ENCODE measurements at regions not wholly inside any gene's neighbourhood (a gene's known extent, or its start where the extent isn't known, plus 50 kb on each side); places are given as distances from the start of the nearest gene placed in this dataset.

GRCh38 chr16:66001432-66001831, 365.1 kb upstream of the CDH5 start:
- no peak overlapping the region for H3K27ac ChIP-seq (ENCODE audit: low read depth, low read length)
- H3K4me3 ChIP-seq (ENCODE audit: low read length), result no peak overlapping the region
- POLR2A ChIA-PET, result no interaction called here
- DNase-seq (no peak), ATAC-seq (no peak)
- H3K27me3 ChIP-seq (ENCODE audit: control insufficient read depth in 2 of 2, insufficient read depth in 2 of 2, low read length in 2 of 2), result no peaks in the 10 kb centered on the region
- no peaks in the 10 kb centered on the region for H3K36me3 ChIP-seq (ENCODE audit: control insufficient read depth in 2 of 3, insufficient read depth in 3 of 3, low read length in 3 of 3)
- no peaks in the 10 kb centered on the region for H3K4me1 ChIP-seq (ENCODE audit: control insufficient read depth in 2 of 2, insufficient read depth in 2 of 2, low read length in 2 of 2)
- no peaks in the 10 kb centered on the region for H3K4me1 Mint-ChIP-seq
- CTCF ChIA-PET, result no interaction called here
- H3K27ac Mint-ChIP-seq, result no peak overlapping the region
- intact Hi-C loops (cut with micrococcal nuclease), result no loop called here
- H3K4me3 Mint-ChIP-seq, result no peak overlapping the region
- no peaks in the 10 kb centered on the region for H3K36me3 Mint-ChIP-seq
- H3K9me3 ChIP-seq (ENCODE audit: control insufficient read depth in 2 of 3, low read length in 3 of 3), result no peaks in the 10 kb centered on the region
- peaks cover 0 to 25% (median 20%) of the 10 kb centered on the region in 5 donors for H3K27me3 Mint-ChIP-seq
- peaks cover 0 to 6% (median 0%) of the 10 kb centered on the region in 11 donors for H3K9me3 Mint-ChIP-seq

DNA sequence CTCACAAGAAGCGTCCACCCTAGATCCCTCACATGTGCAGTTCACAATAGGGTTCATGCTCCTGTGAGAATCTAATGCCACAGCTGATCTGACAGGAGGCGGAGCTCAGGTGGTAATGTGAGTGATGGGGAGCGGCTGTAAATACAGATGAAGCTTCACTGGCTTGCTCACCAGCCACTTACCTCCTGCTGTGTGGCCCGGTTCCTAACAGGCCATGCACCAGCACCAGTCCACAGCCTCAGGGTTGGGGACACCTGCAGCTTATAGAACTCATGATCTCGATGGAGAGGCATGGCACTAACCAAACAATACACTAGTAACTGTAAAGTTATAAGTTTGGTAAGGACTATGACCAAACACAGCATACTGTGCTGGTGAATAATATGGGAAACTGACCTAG, 368.0 kb upstream of the CDH5 start:
- no peaks in the 10 kb centered on the region for H3K36me3 ChIP-seq (ENCODE audit: control insufficient read depth in 2 of 3, insufficient read depth in 3 of 3, low read length in 3 of 3)
- H3K9me3 ChIP-seq (ENCODE audit: control insufficient read depth in 2 of 3, low read length in 3 of 3), result no peaks in the 10 kb centered on the region
- no peak overlapping the region for H3K4me3 Mint-ChIP-seq
- ATAC-seq (no peak), DNase-seq (no peak)
- intact Hi-C loops (cut with micrococcal nuclease), result no loop called here
- H3K27ac ChIP-seq (ENCODE audit: low read depth, low read length), result no peak overlapping the region
- H3K4me3 ChIP-seq (ENCODE audit: low read length), result no peak overlapping the region
- peaks cover 0 to 7% (median 0%) of the 10 kb centered on the region in 11 donors for H3K9me3 Mint-ChIP-seq
- POLR2A ChIA-PET, result no interaction called here
- no peaks in the 10 kb centered on the region for H3K36me3 Mint-ChIP-seq
- CTCF ChIA-PET, result no interaction called here
- no peaks in the 10 kb centered on the region for H3K4me1 ChIP-seq (ENCODE audit: control insufficient read depth in 2 of 2, insufficient read depth in 2 of 2, low read length in 2 of 2)
- no peaks in the 10 kb centered on the region for H3K4me1 Mint-ChIP-seq
- no peak overlapping the region for H3K27ac Mint-ChIP-seq
- H3K27me3 ChIP-seq (ENCODE audit: control insufficient read depth in 2 of 2, insufficient read depth in 2 of 2, low read length in 2 of 2), result no peaks in the 10 kb centered on the region
- peaks cover 0 to 35% (median 35%) of the 10 kb centered on the region in 5 donors for H3K27me3 Mint-ChIP-seq

DNA sequence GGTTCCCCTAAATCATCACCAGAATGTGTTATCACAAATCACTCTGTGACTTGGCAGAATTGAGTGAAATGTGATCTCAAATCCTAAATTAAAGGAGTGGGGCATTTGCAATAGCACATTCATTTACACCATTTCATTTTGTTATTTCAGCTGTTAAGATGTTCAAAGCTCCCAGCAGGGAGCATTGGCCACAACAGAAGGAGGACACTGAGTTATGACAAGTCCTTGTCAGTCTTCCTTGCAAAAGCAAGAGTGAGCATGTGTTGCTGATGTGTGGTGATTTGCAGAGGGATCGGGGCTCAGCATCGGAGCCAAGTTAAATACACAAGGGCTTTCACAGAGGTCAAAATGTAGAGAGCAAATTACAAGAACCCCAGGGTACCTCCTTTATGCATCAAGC, 372.2 kb upstream of the CDH5 start:
- no peak overlapping the region for H3K27ac Mint-ChIP-seq
- no peaks in the 10 kb centered on the region for H3K4me1 Mint-ChIP-seq
- Histone ChIP-seq H3K9me3 (ENCODE audit: control insufficient read depth in 2 of 3, low read length in 3 of 3) (no peaks in the 10 kb centered on the region), H3K4me1 (ENCODE audit: control insufficient read depth in 2 of 2, insufficient read depth in 2 of 2, low read length in 2 of 2) (no peaks in the 10 kb centered on the region), H3K4me3 (ENCODE audit: low read length) (no peak overlapping the region), H3K36me3 (ENCODE audit: control insufficient read depth in 2 of 3, insufficient read depth in 3 of 3, low read length in 3 of 3) (no peaks in the 10 kb centered on the region), H3K27ac (ENCODE audit: low read depth, low read length) (no peak overlapping the region), H3K27me3 (ENCODE audit: control insufficient read depth in 2 of 2, insufficient read depth in 2 of 2, low read length in 2 of 2) (no peaks in the 10 kb centered on the region)
- peaks cover 0 to 7% (median 0%) of the 10 kb centered on the region in 11 donors for H3K9me3 Mint-ChIP-seq
- H3K36me3 Mint-ChIP-seq, result no peaks in the 10 kb centered on the region
- ATAC-seq (no peak), DNase-seq (no peak)
- intact Hi-C loops (cut with micrococcal nuclease), result no loop called here
- POLR2A ChIA-PET, result no interaction called here
- CTCF ChIA-PET, result no interaction called here
- no peak overlapping the region for H3K4me3 Mint-ChIP-seq
- H3K27me3 Mint-ChIP-seq, result peaks cover 0 to 42% (median 30%) of the 10 kb centered on the region in 5 donors

- Histone ChIP-seq H3K36me3 (ENCODE audit: control insufficient read depth in 2 of 3, insufficient read depth in 3 of 3, low read length in 3 of 3) (no peaks in the 10 kb centered on the region), H3K9me3 (ENCODE audit: control insufficient read depth in 2 of 3, low read length in 3 of 3) (no peaks in the 10 kb centered on the region), H3K27ac (ENCODE audit: low read depth, low read length) (no peak overlapping the region), H3K4me3 (ENCODE audit: low read length) (no peak overlapping the region), H3K27me3 (ENCODE audit: control insufficient read depth in 2 of 2, insufficient read depth in 2 of 2, low read length in 2 of 2) (no peaks in the 10 kb centered on the region), H3K4me1 (ENCODE audit: control insufficient read depth in 2 of 2, insufficient read depth in 2 of 2, low read length in 2 of 2) (no peaks in the 10 kb centered on the region)
- H3K9me3 Mint-ChIP-seq, result peaks cover 0 to 13% (median 0%) of the 10 kb centered on the region in 11 donors
- H3K27ac Mint-ChIP-seq, result no peak overlapping the region
- ATAC-seq (no peak), DNase-seq (no peak)
- peaks cover 0 to 29% (median 20%) of the 10 kb centered on the region in 5 donors for H3K27me3 Mint-ChIP-seq
- no peaks in the 10 kb centered on the region for H3K4me1 Mint-ChIP-seq
- H3K36me3 Mint-ChIP-seq, result no peaks in the 10 kb centered on the region
- no peak overlapping the region for H3K4me3 Mint-ChIP-seq
- CTCF ChIA-PET, result no interaction called here
- POLR2A ChIA-PET, result no interaction called here
- intact Hi-C loops (cut with micrococcal nuclease), result no loop called here
These were observed 375.3 kb upstream of the CDH5 start for GRCh38 chr16:65991149-65991701.

DNA sequence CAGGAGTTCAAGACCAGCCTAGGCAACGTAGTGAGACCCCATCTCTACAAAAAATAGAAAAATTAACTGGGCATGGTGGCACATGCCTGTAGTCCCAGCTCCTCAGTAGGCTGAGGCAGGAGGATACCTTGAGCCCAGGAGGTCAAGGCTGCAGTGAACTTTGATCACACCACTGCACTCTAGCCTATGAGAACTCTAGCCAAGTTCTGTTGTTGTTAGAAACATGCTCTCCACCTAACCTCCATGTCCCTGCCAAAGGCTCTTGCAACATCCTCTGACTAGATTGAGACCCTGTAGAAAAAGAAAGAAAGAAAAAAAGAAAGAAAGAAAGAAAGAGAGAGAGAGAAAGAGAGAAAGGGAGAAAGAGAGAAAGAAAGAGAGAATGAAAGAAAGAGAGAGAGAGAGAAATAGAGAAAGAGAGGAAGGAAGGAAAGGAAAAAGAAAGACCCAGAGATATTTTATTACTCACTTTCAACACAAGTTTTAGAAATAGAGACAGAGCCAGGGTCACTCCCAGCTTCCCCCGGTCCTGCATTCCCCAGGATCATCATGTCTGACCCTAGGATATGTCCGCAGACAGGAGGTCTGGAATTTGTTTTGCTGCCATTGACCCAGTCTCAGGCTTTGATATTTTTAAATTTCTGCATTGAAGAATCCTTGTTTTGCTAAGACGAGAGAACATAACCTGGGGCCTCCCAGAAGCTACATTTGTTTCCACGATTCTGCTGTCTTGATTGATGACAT, 376.5 kb upstream of the CDH5 start:
- H3K4me1 Mint-ChIP-seq, result no peaks in the 10 kb centered on the region
- no peaks in the 10 kb centered on the region for H3K36me3 Mint-ChIP-seq
- ChIA-PET CTCF (no interaction called here), POLR2A (no interaction called here)
- no peak overlapping the region for H3K27ac Mint-ChIP-seq
- Histone ChIP-seq H3K4me1 (ENCODE audit: control insufficient read depth in 2 of 2, insufficient read depth in 2 of 2, low read length in 2 of 2) (no peaks in the 10 kb centered on the region), H3K27ac (ENCODE audit: low read depth, low read length) (no peak overlapping the region), H3K27me3 (ENCODE audit: control insufficient read depth in 2 of 2, insufficient read depth in 2 of 2, low read length in 2 of 2) (no peaks in the 10 kb centered on the region), H3K36me3 (ENCODE audit: control insufficient read depth in 2 of 3, insufficient read depth in 3 of 3, low read length in 3 of 3) (no peaks in the 10 kb centered on the region), H3K4me3 (ENCODE audit: low read length) (no peak overlapping the region), H3K9me3 (ENCODE audit: control insufficient read depth in 2 of 3, low read length in 3 of 3) (no peaks in the 10 kb centered on the region)
- peaks cover 0 to 9% (median 0%) of the 10 kb centered on the region in 11 donors for H3K9me3 Mint-ChIP-seq
- DNase-seq, result no peak
- ATAC-seq, result no peak
- intact Hi-C loops (cut with micrococcal nuclease), result no loop called here
- no peak overlapping the region for H3K4me3 Mint-ChIP-seq
- peaks cover 0 to 30% (median 15%) of the 10 kb centered on the region in 5 donors for H3K27me3 Mint-ChIP-seq

DNA sequence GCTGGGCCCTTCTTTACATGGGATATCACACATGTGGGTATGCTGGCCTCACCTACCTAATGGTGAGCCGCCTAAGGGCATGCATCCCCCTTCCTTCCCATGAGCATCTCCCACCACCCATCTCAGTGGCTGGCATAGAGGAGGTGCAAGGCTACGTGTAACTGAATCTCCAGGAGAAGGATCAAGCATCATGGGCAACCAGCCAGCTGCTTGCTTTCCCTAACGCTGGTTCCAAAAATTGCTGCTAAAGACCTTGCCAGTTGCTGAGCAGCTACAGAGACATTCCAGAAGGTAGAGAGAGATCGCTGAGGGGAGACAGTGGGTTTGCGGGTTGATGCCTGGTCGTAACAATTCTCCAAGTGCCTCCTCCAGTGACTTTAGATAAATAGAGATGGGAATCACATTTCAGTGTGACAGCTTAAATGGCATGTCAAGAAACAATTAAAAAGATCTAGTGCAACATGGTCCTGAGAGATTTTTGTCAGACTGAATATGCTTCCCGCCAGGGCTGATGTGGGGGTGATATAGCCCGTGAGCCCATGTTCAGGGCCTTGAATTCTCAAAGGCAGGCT, 378.4 kb upstream of the CDH5 start:
- H3K4me3 ChIP-seq (ENCODE audit: low read length), result no peak overlapping the region
- H3K36me3 ChIP-seq (ENCODE audit: control insufficient read depth in 2 of 3, insufficient read depth in 3 of 3, low read length in 3 of 3), result no peaks in the 10 kb centered on the region
- H3K4me1 ChIP-seq (ENCODE audit: control insufficient read depth in 2 of 2, insufficient read depth in 2 of 2, low read length in 2 of 2), result no peaks in the 10 kb centered on the region
- H3K27ac ChIP-seq (ENCODE audit: low read depth, low read length), result no peak overlapping the region
- Mint-ChIP-seq H3K27me3 (peaks cover 0 to 32% (median 15%) of the 10 kb centered on the region in 5 donors), H3K4me1 (no peaks in the 10 kb centered on the region), H3K36me3 (no peaks in the 10 kb centered on the region), H3K9me3 (peaks cover 0 to 9% (median 3%) of the 10 kb centered on the region in 11 donors), H3K4me3 (no peak overlapping the region), H3K27ac (no peak overlapping the region)
- CTCF ChIA-PET, result no interaction called here
- no peak for ATAC-seq
- no peaks in the 10 kb centered on the region for H3K9me3 ChIP-seq (ENCODE audit: control insufficient read depth in 2 of 3, low read length in 3 of 3)
- no peaks in the 10 kb centered on the region for H3K27me3 ChIP-seq (ENCODE audit: control insufficient read depth in 2 of 2, insufficient read depth in 2 of 2, low read length in 2 of 2)
- intact Hi-C loops (cut with micrococcal nuclease), result no loop called here
- DNase-seq, result no peak
- POLR2A ChIA-PET, result no interaction called here

DNA sequence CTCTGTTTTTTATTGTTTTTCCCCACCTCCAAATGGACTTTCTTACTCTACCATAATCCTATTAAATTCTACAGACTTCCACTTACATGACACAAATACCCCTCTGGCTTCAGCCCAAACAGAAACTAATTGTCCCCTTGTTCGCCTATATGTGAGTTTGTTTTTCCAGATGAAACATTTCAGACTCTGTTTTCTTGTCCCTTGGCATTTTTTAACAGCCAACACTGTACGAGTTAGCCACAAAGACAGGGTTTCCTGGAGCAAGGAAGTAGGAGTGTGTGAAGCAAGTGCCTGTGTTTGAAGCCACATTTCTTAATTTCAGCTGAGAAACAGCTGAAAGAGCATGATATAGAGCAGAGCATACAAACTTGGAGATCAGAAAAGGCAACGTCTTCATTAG, 382.2 kb upstream of the CDH5 start:
- no peak for ATAC-seq
- Mint-ChIP-seq H3K27ac (no peak overlapping the region), H3K4me3 (no peak overlapping the region), H3K36me3 (no peaks in the 10 kb centered on the region), H3K4me1 (no peaks in the 10 kb centered on the region), H3K9me3 (peaks cover 0 to 7% (median 3%) of the 10 kb centered on the region in 11 donors), H3K27me3 (peaks cover 0 to 38% (median 4%) of the 10 kb centered on the region in 5 donors)
- no peaks in the 10 kb centered on the region for H3K36me3 ChIP-seq (ENCODE audit: control insufficient read depth in 2 of 3, insufficient read depth in 3 of 3, low read length in 3 of 3)
- no peak for DNase-seq
- H3K9me3 ChIP-seq (ENCODE audit: control insufficient read depth in 2 of 3, low read length in 3 of 3), result no peaks in the 10 kb centered on the region
- CTCF ChIA-PET, result no interaction called here
- H3K27ac ChIP-seq (ENCODE audit: low read depth, low read length), result no peak overlapping the region
- no peaks in the 10 kb centered on the region for H3K4me1 ChIP-seq (ENCODE audit: control insufficient read depth in 2 of 2, insufficient read depth in 2 of 2, low read length in 2 of 2)
- intact Hi-C loops (cut with micrococcal nuclease), result no loop called here
- H3K27me3 ChIP-seq (ENCODE audit: control insufficient read depth in 2 of 2, insufficient read depth in 2 of 2, low read length in 2 of 2), result no peaks in the 10 kb centered on the region
- no peak overlapping the region for H3K4me3 ChIP-seq (ENCODE audit: low read length)
- POLR2A ChIA-PET, result no interaction called here

Measured in naive thymus-derived CD4-positive, alpha-beta T cell (primary cell).